Panc1 (cell line): ENCODE measurements at regions not wholly inside any gene's neighbourhood (a gene's known extent, or its start where the extent isn't known, plus 50 kb on each side); places are given as distances from the start of the nearest gene placed in this dataset.

Experiments
- POLR2AphosphoS5 ChIP-seq: IDR thresholded peaks from 2 replicates; pipeline ENCODE4 v1.6.1; 2012; ENCODE audit warnings: mild to moderate bottlenecking, low read depth, low read length, moderate library complexity
- SIN3A ChIP-seq: IDR thresholded peaks from 2 replicates; pipeline ENCODE4 v1.6.1; 2012; ENCODE audit warnings: low read depth, mild to moderate bottlenecking, low read length, moderate library complexity, borderline replicate concordance; ENCODE audit not compliant: insufficient read depth
- TCF7L2 ChIP-seq: IDR thresholded peaks from 2 replicates; pipeline ENCODE4 v1.6.1; 2011; ENCODE audit warnings: mild to moderate bottlenecking, low read depth, low read length, inconsistent platforms
- TF ChIP-seq, protein P1 (sequence below): fragments of 450-650 bp; IDR thresholded peaks from 2 replicates; pipeline ENCODE4 v1.5.1; 2017; ENCODE audit warnings: mild to moderate bottlenecking
- TF ChIP-seq, protein P2 (sequence below), 2 experiments: IDR thresholded peaks; 2 replicates each; pipeline ENCODE4 v1.6.1; 2011 to 2012; ENCODE audit warnings: low read depth in 2 of 2, control low read depth in 1 of 2, low read length in 1 of 2, mild to moderate bottlenecking in 1 of 2, moderate library complexity in 1 of 2; ENCODE audit not compliant: insufficient read depth in 1 of 2

DNA sequence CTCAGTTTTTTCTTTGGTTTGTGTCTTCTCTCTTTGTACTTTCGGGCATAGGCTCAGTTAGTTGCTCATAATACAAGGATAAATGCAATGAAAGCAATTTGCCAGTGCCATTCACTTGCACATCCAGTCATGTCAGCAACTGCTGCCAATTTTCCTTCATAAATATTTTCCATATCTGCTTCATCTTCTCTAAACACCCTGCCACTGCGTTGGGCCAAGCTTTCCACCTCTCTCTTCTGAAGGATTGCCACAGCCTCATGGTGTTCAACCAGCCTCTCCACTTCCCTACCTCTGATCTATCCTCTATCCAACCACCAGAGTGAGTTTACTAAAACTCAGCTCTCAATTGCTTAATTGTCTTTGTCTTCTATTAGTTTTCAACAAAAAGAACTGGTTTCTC is 192.5 kb upstream of the ZNF462 start:
- TF ChIP-seq, protein P1, sequence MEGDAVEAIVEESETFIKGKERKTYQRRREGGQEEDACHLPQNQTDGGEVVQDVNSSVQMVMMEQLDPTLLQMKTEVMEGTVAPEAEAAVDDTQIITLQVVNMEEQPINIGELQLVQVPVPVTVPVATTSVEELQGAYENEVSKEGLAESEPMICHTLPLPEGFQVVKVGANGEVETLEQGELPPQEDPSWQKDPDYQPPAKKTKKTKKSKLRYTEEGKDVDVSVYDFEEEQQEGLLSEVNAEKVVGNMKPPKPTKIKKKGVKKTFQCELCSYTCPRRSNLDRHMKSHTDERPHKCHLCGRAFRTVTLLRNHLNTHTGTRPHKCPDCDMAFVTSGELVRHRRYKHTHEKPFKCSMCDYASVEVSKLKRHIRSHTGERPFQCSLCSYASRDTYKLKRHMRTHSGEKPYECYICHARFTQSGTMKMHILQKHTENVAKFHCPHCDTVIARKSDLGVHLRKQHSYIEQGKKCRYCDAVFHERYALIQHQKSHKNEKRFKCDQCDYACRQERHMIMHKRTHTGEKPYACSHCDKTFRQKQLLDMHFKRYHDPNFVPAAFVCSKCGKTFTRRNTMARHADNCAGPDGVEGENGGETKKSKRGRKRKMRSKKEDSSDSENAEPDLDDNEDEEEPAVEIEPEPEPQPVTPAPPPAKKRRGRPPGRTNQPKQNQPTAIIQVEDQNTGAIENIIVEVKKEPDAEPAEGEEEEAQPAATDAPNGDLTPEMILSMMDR: no peak
- no peak for TF ChIP-seq POLR2AphosphoS5
- no peak for TF ChIP-seq SIN3A
- TF ChIP-seq, protein P2, sequence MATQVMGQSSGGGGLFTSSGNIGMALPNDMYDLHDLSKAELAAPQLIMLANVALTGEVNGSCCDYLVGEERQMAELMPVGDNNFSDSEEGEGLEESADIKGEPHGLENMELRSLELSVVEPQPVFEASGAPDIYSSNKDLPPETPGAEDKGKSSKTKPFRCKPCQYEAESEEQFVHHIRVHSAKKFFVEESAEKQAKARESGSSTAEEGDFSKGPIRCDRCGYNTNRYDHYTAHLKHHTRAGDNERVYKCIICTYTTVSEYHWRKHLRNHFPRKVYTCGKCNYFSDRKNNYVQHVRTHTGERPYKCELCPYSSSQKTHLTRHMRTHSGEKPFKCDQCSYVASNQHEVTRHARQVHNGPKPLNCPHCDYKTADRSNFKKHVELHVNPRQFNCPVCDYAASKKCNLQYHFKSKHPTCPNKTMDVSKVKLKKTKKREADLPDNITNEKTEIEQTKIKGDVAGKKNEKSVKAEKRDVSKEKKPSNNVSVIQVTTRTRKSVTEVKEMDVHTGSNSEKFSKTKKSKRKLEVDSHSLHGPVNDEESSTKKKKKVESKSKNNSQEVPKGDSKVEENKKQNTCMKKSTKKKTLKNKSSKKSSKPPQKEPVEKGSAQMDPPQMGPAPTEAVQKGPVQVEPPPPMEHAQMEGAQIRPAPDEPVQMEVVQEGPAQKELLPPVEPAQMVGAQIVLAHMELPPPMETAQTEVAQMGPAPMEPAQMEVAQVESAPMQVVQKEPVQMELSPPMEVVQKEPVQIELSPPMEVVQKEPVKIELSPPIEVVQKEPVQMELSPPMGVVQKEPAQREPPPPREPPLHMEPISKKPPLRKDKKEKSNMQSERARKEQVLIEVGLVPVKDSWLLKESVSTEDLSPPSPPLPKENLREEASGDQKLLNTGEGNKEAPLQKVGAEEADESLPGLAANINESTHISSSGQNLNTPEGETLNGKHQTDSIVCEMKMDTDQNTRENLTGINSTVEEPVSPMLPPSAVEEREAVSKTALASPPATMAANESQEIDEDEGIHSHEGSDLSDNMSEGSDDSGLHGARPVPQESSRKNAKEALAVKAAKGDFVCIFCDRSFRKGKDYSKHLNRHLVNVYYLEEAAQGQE (IDR thresholded peaks at IDR 0.05; ENCODE audit: insufficient read depth in 1 of 2, low read depth in 2 of 2, low read length in 1 of 2): no peak
- TF ChIP-seq TCF7L2: no peak
